IMR-90 (cell line): ENCODE measurements at regions not wholly inside any gene's neighbourhood (a gene's known extent, or its start where the extent isn't known, plus 50 kb on each side); places are given as distances from the start of the nearest gene placed in this dataset.
A peak's percentile ranks its signal among the peaks of the same experiment; 100 is the strongest.

Source experiments
- ATAC-seq: fragments of 200-7000 bp; cut with Tn5 transposase; 2 replicates; pipeline ENCODE4 v1.9.1; 2020; ENCODE audit warnings: low read depth, mild to moderate bottlenecking, moderate library complexity
- BruUV-seq: library from RNA; stranded (reverse); fragments of 400-500 nt; replicated peaks from 2 replicates; lab custom pipeline; 2021; lab: Mats Ljungman, UMichigan
- CTCF ChIA-PET: fragments of 300-600 bp; formaldehyde crosslinking; extraction: SDS; loops from one replicate; lab custom pipeline; 2021; ENCODE audit warnings: antibody characterized with exemption; lab: Yijun Ruan, JAX
- POLR2A ChIA-PET: fragments of 300-600 bp; sonication (Branson Sonifier 250); formaldehyde crosslinking; loops from one replicate; lab custom pipeline; 2022; ENCODE audit warnings: antibody characterized with exemption; ENCODE audit not compliant: unreplicated experiment; lab: Charles Lee
- DNase-seq: peaks from one replicate; pipeline ENCODE4 v3.0.0; 2013
- H2AFZ ChIP-seq: replicated peaks from 2 replicates; pipeline ENCODE3; 2013; ENCODE audit warnings: low read length, mild to moderate bottlenecking; ENCODE audit not compliant: poor library complexity
- H2AK5ac ChIP-seq: 2 replicates; pipeline ENCODE4 v1.6.1; 2013; ENCODE audit warnings: low read depth, low read length, inconsistent platforms
- H2AK9ac ChIP-seq: replicated peaks from 2 replicates; pipeline ENCODE3; 2013; ENCODE audit warnings: mild to moderate bottlenecking, low read depth, low read length, moderate library complexity; ENCODE audit not compliant: poor library complexity
- H2BK120ac ChIP-seq: 2 replicates; pipeline ENCODE4 v1.6.1; 2013; ENCODE audit warnings: low read depth, low read length, inconsistent platforms
- H2BK15ac ChIP-seq: 3 replicates; pipeline ENCODE4 v1.6.1; 2013; ENCODE audit warnings: low read depth, low read length, inconsistent platforms
- H2BK20ac ChIP-seq: 2 replicates; pipeline ENCODE4 v1.6.1; 2013; ENCODE audit warnings: low read depth, mild to moderate bottlenecking, inconsistent platforms, low read length, moderate library complexity
- H2BK5ac ChIP-seq: 2 replicates; pipeline ENCODE4 v1.6.1; 2013; ENCODE audit warnings: mild to moderate bottlenecking, low read depth, low read length, inconsistent platforms; ENCODE audit not compliant: poor library complexity, severe bottlenecking
- H3K14ac ChIP-seq: replicated peaks from 2 replicates; pipeline ENCODE4 v1.6.1; 2013; ENCODE audit warnings: low read depth, low read length, inconsistent platforms
- H3K18ac ChIP-seq: 2 replicates; pipeline ENCODE4 v1.6.1; 2013; ENCODE audit warnings: low read depth, low read length, control low read depth
- H3K23ac ChIP-seq: 2 replicates; pipeline ENCODE4 v1.6.1; 2013; ENCODE audit warnings: low read depth, low read length, inconsistent platforms
- H3K27ac ChIP-seq: 2 replicates; pipeline ENCODE4 v1.5.1; 2013; ENCODE audit warnings: mild to moderate bottlenecking, control low read depth, low read length; ENCODE audit not compliant: insufficient read depth
- H3K27me3 ChIP-seq: 2 replicates; pipeline ENCODE4 v1.6.1; 2013; ENCODE audit warnings: low read length; ENCODE audit not compliant: control insufficient read depth, insufficient read depth
- H3K36me3 ChIP-seq: 2 replicates; pipeline ENCODE4 v1.6.1; 2013; ENCODE audit warnings: low read length, mixed read lengths; ENCODE audit not compliant: control insufficient read depth, insufficient read depth
- H3K4ac ChIP-seq: 2 replicates; pipeline ENCODE4 v1.6.1; 2013; ENCODE audit warnings: low read depth, low read length, inconsistent platforms
- H3K4me1 ChIP-seq: 2 replicates; pipeline ENCODE4 v1.6.1; 2013; ENCODE audit warnings: low read length, mixed read lengths; ENCODE audit not compliant: control insufficient read depth, insufficient read depth
- H3K4me2 ChIP-seq: 2 replicates; pipeline ENCODE4 v1.6.1; 2013; ENCODE audit warnings: low read depth, mild to moderate bottlenecking, control low read depth, low read length, moderate library complexity
- H3K4me3 ChIP-seq: 2 replicates; pipeline ENCODE4 v1.5.1; 2013; ENCODE audit warnings: low read depth, mild to moderate bottlenecking, control low read depth, low read length, moderate library complexity; ENCODE audit not compliant: insufficient read depth
- H3K56ac ChIP-seq: 2 replicates; pipeline ENCODE4 v1.6.1; 2013; ENCODE audit warnings: low read length, inconsistent platforms; ENCODE audit not compliant: insufficient read depth; ENCODE audit errors: extremely low read depth
- H3K79me1 ChIP-seq, 2 experiments: 2 replicates each; pipeline ENCODE4 v1.6.1; 2013; ENCODE audit warnings: low read length in 2 of 2, inconsistent platforms in 1 of 2, low read depth in 1 of 2
- H3K9ac ChIP-seq: 2 replicates; pipeline ENCODE4 v1.6.1; 2013; ENCODE audit warnings: low read depth, low read length, control low read depth
- H3K9me1 ChIP-seq: 2 replicates; pipeline ENCODE4 v1.6.1; 2013; ENCODE audit warnings: low read length, inconsistent platforms; ENCODE audit not compliant: insufficient read depth
- H3K9me3 ChIP-seq: 2 replicates; pipeline ENCODE4 v1.6.1; 2013; ENCODE audit warnings: low read length; ENCODE audit not compliant: control insufficient read depth, insufficient read depth
- H4K20me1 ChIP-seq: 2 replicates; pipeline ENCODE4 v1.6.1; 2013; ENCODE audit warnings: low read length, inconsistent platforms; ENCODE audit not compliant: insufficient read depth
- H4K5ac ChIP-seq: 2 replicates; pipeline ENCODE4 v1.6.1; 2013; ENCODE audit warnings: mild to moderate bottlenecking, low read depth, low read length, control low read depth
- H4K8ac ChIP-seq, 2 experiments: 2 replicates each; pipeline ENCODE4 v1.6.1; 2013; ENCODE audit warnings: low read depth in 2 of 2, low read length in 2 of 2, control low read depth in 1 of 2, inconsistent platforms in 1 of 2
- H4K91ac ChIP-seq: 2 replicates; pipeline ENCODE4 v1.6.1; 2013; ENCODE audit warnings: low read depth, low read length, inconsistent platforms; ENCODE audit not compliant: insufficient read depth
- BHLHE40 ChIP-seq: fragments of 150-350 bp; IDR thresholded peaks from 2 replicates; pipeline ENCODE4 v1.6.1; 2016; ENCODE audit warnings: mild to moderate bottlenecking, low read depth, low read length
- CHD1 ChIP-seq: IDR thresholded peaks from 2 replicates; pipeline ENCODE4 v1.6.1; 2012; ENCODE audit warnings: low read depth, low read length, improper control_type of control experiment
- CTCF ChIP-seq: conservative IDR thresholded peaks from 2 replicates; pipeline ENCODE4 v1.5.1; 2012; ENCODE audit warnings: mild to moderate bottlenecking, low read depth, low read length, improper control_type of control experiment
- ELK1 ChIP-seq: fragments of 150-350 bp; IDR thresholded peaks from 2 replicates; pipeline ENCODE4 v1.6.1; 2016; ENCODE audit warnings: low read depth, mild to moderate bottlenecking, low read length, moderate library complexity, borderline replicate concordance
- FOS ChIP-seq: fragments of 150-350 bp; IDR thresholded peaks from 2 replicates; pipeline ENCODE4 v1.6.1; 2016; ENCODE audit warnings: low read depth, low read length
- MAFK ChIP-seq: IDR thresholded peaks from 2 replicates; pipeline ENCODE4 v1.6.1; 2012; ENCODE audit warnings: low read depth, low read length, improper control_type of control experiment
- MAZ ChIP-seq: IDR thresholded peaks from 2 replicates; pipeline ENCODE4 v1.6.1; 2012; ENCODE audit warnings: low read depth, mild to moderate bottlenecking, low read length, improper control_type of control experiment, moderate library complexity, borderline replicate concordance
- MXI1 ChIP-seq: IDR thresholded peaks from 2 replicates; pipeline ENCODE4 v1.6.1; 2012; ENCODE audit warnings: low read depth, mild to moderate bottlenecking, low read length, moderate library complexity, borderline replicate concordance
- NFE2L2 ChIP-seq: fragments of 150-350 bp; IDR thresholded peaks from 2 replicates; pipeline ENCODE4 v1.6.1; 2016; ENCODE audit warnings: low read depth, mild to moderate bottlenecking, low read length
- POLR2A ChIP-seq: IDR thresholded peaks from 2 replicates; pipeline ENCODE4 v1.6.1; 2012; ENCODE audit warnings: mild to moderate bottlenecking, low read depth, low read length
- RAD21 ChIP-seq: IDR thresholded peaks from 2 replicates; pipeline ENCODE4 v1.6.1; 2012; ENCODE audit warnings: low read length, improper control_type of control experiment
- RCOR1 ChIP-seq: IDR thresholded peaks from 2 replicates; pipeline ENCODE4 v1.6.1; 2012; ENCODE audit warnings: mild to moderate bottlenecking, low read length, improper control_type of control experiment; ENCODE audit not compliant: insufficient replicate concordance
- RFX5 ChIP-seq: IDR thresholded peaks from 2 replicates; pipeline ENCODE4 v1.8.0; 2012; ENCODE audit warnings: low read depth, mild to moderate bottlenecking, low read length, moderate library complexity
- SMC3 ChIP-seq: fragments of 150-350 bp; IDR thresholded peaks from 2 replicates; pipeline ENCODE4 v1.6.1; 2016; ENCODE audit warnings: low read depth, mild to moderate bottlenecking, antibody characterized with exemption, low read length, moderate library complexity
- USF2 ChIP-seq: fragments of 150-350 bp; IDR thresholded peaks from 2 replicates; pipeline ENCODE4 v1.6.1; 2017; ENCODE audit warnings: mild to moderate bottlenecking, antibody characterized with exemption, low read length, low read depth
- WGBS, 2 experiments: methylation state at CpG; one replicate each; pipeline versions ENCODE4 v1.1.5 to v1.1.7; 2013; ENCODE audit warnings: missing lambda C conversion rate in 2 of 2; ENCODE audit not compliant: insufficient read length in 1 of 2; ENCODE audit errors: extremely low coverage in 2 of 2; 5-methylcytosine and 5-hydroxymethylcytosine counted together
- dilution Hi-C: fragments of 300-500 bp; cut with HindIII; formaldehyde crosslinking; loops from one replicate; pipeline ENCODE4 v1.14.3; 2018; ENCODE audit warnings: low sequenced_read_pairs; ENCODE audit not compliant: unreplicated experiment
- in situ Hi-C: fragments of 300-500 bp; cut with MboI; formaldehyde crosslinking; loops from 3 replicates; pipeline ENCODE4 v1.14.3; 2019; ENCODE audit warnings: low sequenced_read_pairs, inconsistent platforms, mixed read lengths
- intact Hi-C: fragments of 100-400 bp; cut with micrococcal nuclease; formaldehyde crosslinking; loops from 2 replicates; pipeline ENCODE4 v1.10.0; 2022

- H2BK5ac ChIP-seq = peak overlapping the region; percentile 73
- no CpG with 5 or more reads among the region's 2 CpGs for WGBS, 2 experiments
- H4K5ac ChIP-seq = peak overlapping the region; percentile 81
- no peaks in the 10 kb centered on the region for H3K79me1 ChIP-seq
- peak overlapping the region; percentile 15 for H2AK9ac ChIP-seq
- peak overlapping the region; percentile 90 for H2BK120ac ChIP-seq
- H3K27ac ChIP-seq = peak overlapping the region; percentile 73
- peak overlapping the region; percentile 91 for H2BK20ac ChIP-seq
- dilution Hi-C loops (no loop called here), in situ Hi-C loops (no loop called here), intact Hi-C loops (loop anchor here (5.0 to 10.0 kb wide), 2 partner anchors 49 to 86 kb away; no protein-coding TSS in a partner anchor)
- CTCF ChIA-PET = interaction anchor here (0.9 to 1.0 kb wide), 2 partner anchors 202 to 216 kb away, joined by 4 read pairs; no protein-coding TSS in a partner anchor
- H3K9me3 ChIP-seq = no peaks in the 10 kb centered on the region
- no peak overlapping the region for H3K4me3 ChIP-seq
- H3K36me3 ChIP-seq = no peaks in the 10 kb centered on the region
- POLR2A ChIA-PET = no interaction called here
- DNase-seq = no peak
- H2AFZ ChIP-seq = peak overlapping the region; percentile 71
- peak overlapping the region; percentile 87 for H3K18ac ChIP-seq
- no peaks in the 10 kb centered on the region for H3K27me3 ChIP-seq
- H2AK5ac ChIP-seq = peak overlapping the region; percentile 95
- H3K4ac ChIP-seq = peak overlapping the region; percentile 88
- peaks cover 22% of the 10 kb centered on the region for H3K9me1 ChIP-seq
- H3K4me2 ChIP-seq = peak overlapping the region; percentile 3; the same call in 1 of the 2 replicates
- no peaks in the 10 kb centered on the region for H4K20me1 ChIP-seq
- no peak for ATAC-seq
- H3K9ac ChIP-seq = peak overlapping the region; percentile 22; the same call in 1 of the 2 replicates
- peak overlapping the region; percentile 73 for H3K56ac ChIP-seq
- BruUV-seq = no TSS peak
- peaks cover 23% of the 10 kb centered on the region for H3K4me1 ChIP-seq
- H2BK15ac ChIP-seq = peak overlapping the region; percentile 83
- H4K8ac ChIP-seq = peak overlapping the region; percentile 78 to 87
- H3K23ac ChIP-seq = peak overlapping the region; percentile 79; the same call in 1 of the 2 replicates
- H3K14ac ChIP-seq = peak overlapping the region; percentile 69
- TF ChIP-seq SMC3 (no peak), BHLHE40 (no peak), USF2 (no peak), MAZ (no peak), RFX5 (no peak), RCOR1 (no peak), MXI1 (no peak), ELK1 (no peak), POLR2A (no peak), NFE2L2 (no peak), RAD21 (no peak), MAFK (no peak), FOS (no peak), CTCF (no peak), CHD1 (no peak)
- H4K91ac ChIP-seq = peak overlapping the region; percentile 92
Measured at GRCh38 chr17:72338304-72338703, 217.5 kb downstream of the SOX9 start.
